ENCODE measurements at regions not wholly inside any gene's neighbourhood (a gene's known extent, or its start where the extent isn't known, plus 50 kb on each side); places are given as distances from the start of the nearest gene placed in this dataset.

- TF ChIP-seq, protein P1, sequence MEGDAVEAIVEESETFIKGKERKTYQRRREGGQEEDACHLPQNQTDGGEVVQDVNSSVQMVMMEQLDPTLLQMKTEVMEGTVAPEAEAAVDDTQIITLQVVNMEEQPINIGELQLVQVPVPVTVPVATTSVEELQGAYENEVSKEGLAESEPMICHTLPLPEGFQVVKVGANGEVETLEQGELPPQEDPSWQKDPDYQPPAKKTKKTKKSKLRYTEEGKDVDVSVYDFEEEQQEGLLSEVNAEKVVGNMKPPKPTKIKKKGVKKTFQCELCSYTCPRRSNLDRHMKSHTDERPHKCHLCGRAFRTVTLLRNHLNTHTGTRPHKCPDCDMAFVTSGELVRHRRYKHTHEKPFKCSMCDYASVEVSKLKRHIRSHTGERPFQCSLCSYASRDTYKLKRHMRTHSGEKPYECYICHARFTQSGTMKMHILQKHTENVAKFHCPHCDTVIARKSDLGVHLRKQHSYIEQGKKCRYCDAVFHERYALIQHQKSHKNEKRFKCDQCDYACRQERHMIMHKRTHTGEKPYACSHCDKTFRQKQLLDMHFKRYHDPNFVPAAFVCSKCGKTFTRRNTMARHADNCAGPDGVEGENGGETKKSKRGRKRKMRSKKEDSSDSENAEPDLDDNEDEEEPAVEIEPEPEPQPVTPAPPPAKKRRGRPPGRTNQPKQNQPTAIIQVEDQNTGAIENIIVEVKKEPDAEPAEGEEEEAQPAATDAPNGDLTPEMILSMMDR (IDR thresholded peaks at IDR 0.05): no peak
- TF ChIP-seq POLR2AphosphoS5 (IDR thresholded peaks at IDR 0.05; ENCODE audit: insufficient read depth in 1 of 2, low read depth in 1 of 2) (no peak), POLR2A (IDR thresholded peaks at IDR 0.05) (no peak)
Measured at GRCh38 chr11:39724404-39724803, 1735.0 kb downstream of the LRRC4C start.
